LNCAP (cell line): ENCODE measurements at regions not wholly inside any gene's neighbourhood (a gene's known extent, or its start where the extent isn't known, plus 50 kb on each side); places are given as distances from the start of the nearest gene placed in this dataset.

ENCODE experiments used
- CTCF ChIP-seq: fragments of 450-650 bp; IDR thresholded peaks from 2 replicates; pipeline ENCODE4 v1.5.1; 2017; ENCODE audit warnings: mild to moderate bottlenecking

- no peak for TF ChIP-seq CTCF
Measured at GRCh38 chr14:100430571-100430970, 107.4 kb downstream of the SLC25A47 start.

GRCh38 chr14:100432652-100433427, 109.7 kb downstream of the SLC25A47 start:
- TF ChIP-seq CTCF = no peak

- no peak for TF ChIP-seq CTCF
Measured at GRCh38 chr14:100433428-100433814, 110.3 kb downstream of the SLC25A47 start.

GRCh38 chr14:100434033-100434601, 111.0 kb downstream of the SLC25A47 start:
- no peak for TF ChIP-seq CTCF

- no peak for TF ChIP-seq CTCF
Measured at GRCh38 chr14:100434911-100435438, 111.8 kb downstream of the SLC25A47 start.

- TF ChIP-seq CTCF = no peak
Measured at GRCh38 chr14:100435459-100435858, 112.3 kb downstream of the SLC25A47 start.

- no peak for TF ChIP-seq CTCF
Measured at GRCh38 chr14:100436745-100437406, 113.7 kb downstream of the SLC25A47 start.
